ENCODE measurements at regions not wholly inside any gene's neighbourhood (a gene's known extent, or its start where the extent isn't known, plus 50 kb on each side); places are given as distances from the start of the nearest gene placed in this dataset.

- no peak for TF ChIP-seq CTCF (IDR thresholded peaks at IDR 0.05)
- TF ChIP-seq POLR2A (IDR thresholded peaks at IDR 0.05), result no peak
Observed at GRCh38 chr3:28053759-28054158, 187.7 kb upstream of the CMC1 start.

Measured in adrenal gland (tissue), 5 donors.